Common myeloid progenitor, CD34-positive (primary cell): ENCODE measurements at regions not wholly inside any gene's neighbourhood (a gene's known extent, or its start where the extent isn't known, plus 50 kb on each side); places are given as distances from the start of the nearest gene placed in this dataset.

ENCODE experiments used
- CTCF ChIA-PET: fragments of 350-600 bp; sonication (Branson Sonifier 250); formaldehyde crosslinking; loops from one replicate; lab custom pipeline; 2021; ENCODE audit warnings: antibody characterized with exemption; lab: Charles Lee
- POLR2A ChIA-PET: fragments of 350-600 bp; sonication (Branson Sonifier 250); formaldehyde crosslinking; loops from one replicate; lab custom pipeline; 2021; ENCODE audit warnings: antibody characterized with exemption; lab: Charles Lee
- DNase-seq, 3 donors: peaks; one replicate each; pipeline versions ENCODE4 v3.0.0 to v3.0.0-alpha.2; 2013
- H3K27ac ChIP-seq, 2 experiments: 1 replicate in 1 of 2; 2 replicates in 1 of 2; pipeline ENCODE4 v1.7.0; 2013; ENCODE audit warnings: inconsistent platforms in 2 of 2, low read length in 2 of 2, mild to moderate bottlenecking in 2 of 2, low read depth in 1 of 2, moderate library complexity in 1 of 2; ENCODE audit not compliant: severe bottlenecking in 2 of 2, insufficient read depth in 1 of 2, poor library complexity in 1 of 2
- H3K27me3 ChIP-seq, 5 experiments: replicated peaks in 2 of 5; 1 replicate in 3 of 5; 2 replicates in 2 of 5; pipeline versions ENCODE4 v1.6.1 to v1.7.0; 2013; ENCODE audit warnings: low read length in 4 of 5, mild to moderate bottlenecking in 2 of 5, moderate library complexity in 2 of 5, inconsistent platforms in 1 of 5; ENCODE audit not compliant: insufficient read depth in 5 of 5, control insufficient read depth in 4 of 5
- H3K36me3 ChIP-seq, 4 experiments: 1 replicate in 2 of 4; 2 replicates in 2 of 4; pipeline versions ENCODE4 v1.6.1 to v1.7.0; 2013; ENCODE audit warnings: low read length in 3 of 4, control low read depth in 1 of 4, mild to moderate bottlenecking in 1 of 4; ENCODE audit not compliant: control insufficient read depth in 4 of 4, insufficient read depth in 4 of 4
- H3K4me1 ChIP-seq, 4 experiments: 1 replicate in 3 of 4; 2 replicates in 1 of 4; pipeline versions ENCODE4 v1.6.1 to v1.7.1; 2013; ENCODE audit warnings: low read length in 3 of 4, mild to moderate bottlenecking in 3 of 4, control low read depth in 1 of 4, inconsistent platforms in 1 of 4, moderate library complexity in 1 of 4; ENCODE audit not compliant: control insufficient read depth in 4 of 4, insufficient read depth in 4 of 4; ENCODE audit errors: control extremely low read depth in 1 of 4
- H3K4me3 ChIP-seq, 7 experiments: 1 replicate in 4 of 7; 2 replicates in 3 of 7; pipeline versions ENCODE4 v1.5.1 to v1.7.0; 2013; ENCODE audit warnings: mild to moderate bottlenecking in 7 of 7, low read length in 6 of 7, moderate library complexity in 6 of 7, inconsistent platforms in 2 of 7, low read depth in 2 of 7, control low read depth in 1 of 7; ENCODE audit not compliant: insufficient read depth in 4 of 7, control insufficient read depth in 1 of 7; ENCODE audit errors: extremely low read depth in 1 of 7
- H3K9me3 ChIP-seq, 5 experiments: 1 replicate in 4 of 5; 2 replicates in 1 of 5; pipeline versions ENCODE4 v1.6.1 to v1.7.1; 2013; ENCODE audit warnings: low read length in 4 of 5, mild to moderate bottlenecking in 2 of 5, inconsistent platforms in 1 of 5, low read depth in 1 of 5, moderate library complexity in 1 of 5; ENCODE audit not compliant: control insufficient read depth in 4 of 5, insufficient read depth in 2 of 5; ENCODE audit errors: control extremely low read depth in 1 of 5
- WGBS: methylation state at CpG from one replicate; pipeline ENCODE4 v1.1.5; 2013; ENCODE audit not compliant: insufficient coverage; 5-methylcytosine and 5-hydroxymethylcytosine counted together

DNA sequence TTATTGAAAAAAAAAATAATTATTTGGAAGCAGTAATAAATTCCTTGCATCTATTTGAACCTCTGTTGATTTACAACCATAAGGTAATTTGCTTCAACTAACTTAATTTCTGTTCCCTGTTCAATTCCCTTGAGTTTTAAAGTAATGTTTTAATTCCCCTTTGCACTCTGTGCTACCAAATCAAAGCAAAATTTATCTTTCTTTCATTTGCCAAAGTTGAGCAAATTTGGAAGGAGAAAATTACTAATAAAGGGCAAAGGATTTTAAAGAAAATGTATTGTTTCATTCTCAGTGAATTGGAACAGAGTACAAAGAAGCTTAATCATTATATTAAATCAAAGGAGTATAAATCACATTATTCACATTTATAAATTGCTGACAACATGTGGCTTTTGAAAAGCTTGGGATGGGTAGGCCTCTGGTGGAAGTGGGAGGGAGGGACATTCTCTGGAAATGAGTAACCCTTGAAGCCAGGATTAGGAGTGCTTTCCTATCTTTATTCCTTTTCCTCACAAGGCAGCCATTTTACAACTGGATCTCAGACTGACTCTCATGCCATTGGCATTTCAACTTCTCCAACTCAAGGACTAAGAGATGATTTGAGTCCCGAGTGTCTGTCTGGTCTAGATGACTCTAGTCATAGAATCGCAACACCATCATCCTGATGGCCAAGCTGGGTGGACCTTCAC, 331.6 kb upstream of the DUSP10 start:
- H3K36me3 ChIP-seq = no peaks in the 10 kb centered on the region
- H3K4me3 ChIP-seq = no peak overlapping the region
- 100% methylated on average over 2 of the region's 2 CpGs for WGBS
- ChIA-PET POLR2A (no interaction called here), CTCF (no interaction called here)
- H3K9me3 ChIP-seq = no peaks in the 10 kb centered on the region
- H3K27me3 ChIP-seq = no peaks in the 10 kb centered on the region
- DNase-seq = no peak
- H3K27ac ChIP-seq = no peak overlapping the region
- peaks cover 0 to 10% (median 4%) of the 10 kb centered on the region in 4 experiments for H3K4me1 ChIP-seq

DNA sequence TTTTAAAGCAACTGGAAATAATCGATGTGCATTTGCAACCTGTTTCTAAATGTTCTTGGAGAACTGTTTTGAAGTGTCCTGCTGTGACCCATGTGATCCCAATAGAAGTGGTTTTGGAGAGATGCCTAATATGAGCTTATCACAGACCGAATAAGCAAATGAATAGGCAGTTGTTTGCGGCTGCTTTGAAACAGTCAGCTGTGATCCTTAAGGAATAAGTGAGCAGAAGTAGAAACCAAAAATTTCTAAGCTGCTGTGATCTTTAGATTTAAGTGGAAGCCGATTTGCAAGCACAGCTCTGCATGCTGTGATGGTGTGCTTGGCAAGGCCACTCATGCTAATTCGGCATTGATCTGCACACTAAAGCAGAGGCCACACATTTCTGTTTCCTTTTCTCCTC, 329.5 kb upstream of the DUSP10 start:
- H3K27me3 ChIP-seq = no peaks in the 10 kb centered on the region
- no peak overlapping the region for H3K4me3 ChIP-seq
- H3K36me3 ChIP-seq = no peaks in the 10 kb centered on the region
- peaks cover 0 to 3% (median 0%) of the 10 kb centered on the region in 5 experiments for H3K9me3 ChIP-seq
- CTCF ChIA-PET = interaction anchor here (0.6 to 1.0 kb wide), 3 partner anchors 9 to 407 kb away, joined by 3 to 4 read pairs (median 3); no protein-coding TSS in a partner anchor
- H3K4me1 ChIP-seq = peaks cover 0 to 14% (median 4%) of the 10 kb centered on the region in 4 experiments
- WGBS = 84% methylated on average over 5 of the region's 5 CpGs
- DNase-seq = no peak
- POLR2A ChIA-PET = interaction anchor here (0.8 kb wide), 1 partner anchor 193 kb away, joined by 3 read pairs; no protein-coding TSS in a partner anchor
- no peak overlapping the region for H3K27ac ChIP-seq

DNA sequence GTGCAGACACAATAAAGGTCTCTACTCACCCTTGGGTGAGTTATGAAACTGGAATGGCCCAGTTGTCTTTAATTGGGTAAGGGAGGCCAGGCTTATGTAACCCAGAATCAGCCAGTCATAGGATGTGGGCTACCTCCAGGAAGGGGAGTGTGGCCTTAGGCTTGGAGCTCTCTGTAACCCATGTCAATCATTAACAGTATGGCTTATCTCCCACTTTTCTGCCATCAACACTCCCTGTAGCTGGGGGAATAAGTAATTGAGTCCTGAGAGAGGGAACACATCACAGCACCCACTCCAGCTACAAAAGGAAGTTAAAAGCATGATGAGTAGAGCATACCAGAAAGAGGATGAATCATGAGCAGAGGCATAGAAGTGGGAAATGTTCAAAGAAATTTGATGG, 327.0 kb upstream of the DUSP10 start:
- POLR2A ChIA-PET = no interaction called here
- peaks cover 0 to 20% (median 2%) of the 10 kb centered on the region in 5 experiments for H3K9me3 ChIP-seq
- no peaks in the 10 kb centered on the region for H3K36me3 ChIP-seq
- H3K4me1 ChIP-seq = peaks cover 0 to 14% (median 4%) of the 10 kb centered on the region in 4 experiments
- H3K4me3 ChIP-seq = no peak overlapping the region
- CTCF ChIA-PET = no interaction called here
- H3K27me3 ChIP-seq = no peaks in the 10 kb centered on the region
- no peak overlapping the region for H3K27ac ChIP-seq
- DNase-seq = peak in 2 of 3 donors; percentile 49 to 57

DNA sequence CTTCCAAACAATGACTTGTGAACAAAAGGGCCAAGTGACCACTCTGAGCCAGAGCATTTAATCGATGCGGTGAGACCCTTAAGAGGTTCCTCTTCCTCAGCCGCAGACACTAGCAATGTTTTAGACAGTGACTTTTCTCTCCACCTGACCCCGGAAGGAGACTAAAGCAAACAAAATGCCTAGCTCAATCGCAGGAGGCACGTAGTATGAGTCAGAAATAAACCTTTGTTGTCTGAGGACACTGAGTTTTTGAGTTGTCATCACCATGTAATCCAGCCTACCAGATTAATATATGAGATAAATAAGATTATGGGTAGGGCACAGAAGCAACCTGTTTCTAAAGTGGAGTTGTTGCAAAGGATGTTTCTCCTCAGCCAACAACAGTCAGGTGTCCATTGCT, 326.2 kb upstream of the DUSP10 start:
- no peaks in the 10 kb centered on the region for H3K27me3 ChIP-seq
- H3K4me3 ChIP-seq = no peak overlapping the region
- H3K27ac ChIP-seq = no peak overlapping the region
- peaks cover 0 to 14% (median 4%) of the 10 kb centered on the region in 4 experiments for H3K4me1 ChIP-seq
- ChIA-PET POLR2A (no interaction called here), CTCF (no interaction called here)
- no peaks in the 10 kb centered on the region for H3K36me3 ChIP-seq
- no peak for DNase-seq
- peaks cover 0 to 23% (median 2%) of the 10 kb centered on the region in 5 experiments for H3K9me3 ChIP-seq
- 97% methylated on average over 3 of the region's 6 CpGs for WGBS

DNA sequence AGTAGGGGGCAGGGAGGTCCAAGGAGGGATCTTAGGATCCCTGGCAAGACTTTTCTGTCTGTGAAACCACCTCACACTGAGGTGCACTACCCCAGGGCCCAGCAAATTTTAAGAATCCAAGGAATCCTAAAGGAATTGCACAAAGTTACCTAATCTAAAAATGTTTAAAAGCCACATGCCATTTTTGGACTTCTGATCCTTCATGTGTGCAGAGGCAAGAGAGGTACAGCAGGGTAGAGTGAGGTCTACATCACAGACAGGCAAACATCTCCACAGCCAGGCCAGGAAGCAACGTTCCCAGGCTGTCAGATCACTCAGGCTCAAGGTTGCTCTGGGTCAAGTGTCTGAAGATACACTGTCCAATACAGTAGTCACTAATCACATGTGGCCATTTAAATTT, 324.6 kb upstream of the DUSP10 start:
- H3K4me1 ChIP-seq = peaks cover 0 to 14% (median 4%) of the 10 kb centered on the region in 4 experiments
- H3K4me3 ChIP-seq = no peak overlapping the region
- ChIA-PET CTCF (no interaction called here), POLR2A (no interaction called here)
- peaks cover 0 to 23% (median 2%) of the 10 kb centered on the region in 5 experiments for H3K9me3 ChIP-seq
- H3K27ac ChIP-seq = no peak overlapping the region
- DNase-seq = no peak
- H3K27me3 ChIP-seq = no peaks in the 10 kb centered on the region
- WGBS = no CpG with 5 or more reads among the region's 1 CpG
- no peaks in the 10 kb centered on the region for H3K36me3 ChIP-seq

DNA sequence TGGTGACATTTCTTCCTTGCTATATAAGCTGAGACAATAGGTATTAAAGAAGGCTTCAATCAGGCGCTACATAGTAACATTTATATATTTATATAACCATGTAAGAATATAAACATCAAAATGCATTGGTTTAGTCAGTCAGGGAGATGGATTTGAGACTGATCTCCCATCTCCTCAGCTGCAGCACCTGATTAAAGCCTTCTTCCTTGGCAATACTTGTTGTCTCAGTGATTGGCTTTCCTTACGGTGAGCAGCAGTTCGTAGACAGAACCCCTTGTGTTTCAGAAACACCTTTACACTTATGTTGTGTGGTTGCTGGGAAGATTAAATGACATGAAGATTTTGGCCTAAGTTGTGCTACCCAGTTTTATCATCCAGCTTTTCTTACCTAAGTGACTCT, 323.3 kb upstream of the DUSP10 start:
- CTCF ChIA-PET = no interaction called here
- no peaks in the 10 kb centered on the region for H3K36me3 ChIP-seq
- no peaks in the 10 kb centered on the region for H3K27me3 ChIP-seq
- POLR2A ChIA-PET = no interaction called here
- H3K27ac ChIP-seq = no peak overlapping the region
- peaks cover 0 to 14% (median 4%) of the 10 kb centered on the region in 4 experiments for H3K4me1 ChIP-seq
- no peak overlapping the region for H3K4me3 ChIP-seq
- peaks cover 0 to 23% (median 2%) of the 10 kb centered on the region in 5 experiments for H3K9me3 ChIP-seq
- WGBS = no CpG with 5 or more reads among the region's 3 CpGs
- no peak for DNase-seq

DNA sequence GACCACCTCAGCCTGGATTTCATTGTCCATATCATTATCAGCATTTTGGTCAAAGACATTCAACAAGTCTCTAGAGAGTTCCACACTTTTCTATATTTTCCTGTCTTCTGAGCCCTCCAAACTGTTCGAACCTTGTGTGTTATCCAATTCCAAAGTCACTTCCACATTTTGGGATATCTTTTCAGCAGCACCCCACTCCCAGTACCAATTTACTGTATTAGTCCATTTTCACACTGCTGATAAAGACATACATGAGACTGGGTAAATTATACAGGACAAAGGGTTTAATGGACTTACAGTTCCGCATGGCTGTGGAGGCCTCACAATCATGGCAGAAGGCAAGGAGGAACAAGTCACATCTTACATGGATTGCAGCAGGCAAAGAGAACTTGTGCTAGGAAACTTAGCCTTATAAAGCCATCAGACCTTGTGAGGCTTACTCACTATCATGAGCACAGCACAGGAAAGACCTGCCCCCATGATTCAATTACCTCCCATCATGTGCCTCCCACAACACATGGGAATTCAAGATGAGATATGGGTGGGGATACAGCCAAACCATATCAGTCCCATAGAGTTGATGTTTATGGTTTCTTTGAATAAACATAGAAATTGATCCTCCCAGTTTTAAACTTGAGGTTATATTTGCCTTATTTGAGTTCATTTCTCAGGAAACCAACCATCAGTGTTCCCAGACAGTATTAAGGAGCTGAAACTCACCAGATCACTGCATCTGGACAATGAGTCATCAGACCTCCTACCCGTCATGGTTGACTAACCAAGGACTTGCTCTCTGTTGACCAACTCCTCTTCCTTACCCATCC, 322.7 kb upstream of the DUSP10 start:
- Histone ChIP-seq H3K27ac (no peak overlapping the region), H3K4me3 (no peak overlapping the region), H3K4me1 (peaks cover 0 to 14% (median 4%) of the 10 kb centered on the region in 4 experiments), H3K9me3 (peaks cover 0 to 23% (median 2%) of the 10 kb centered on the region in 5 experiments), H3K36me3 (no peaks in the 10 kb centered on the region), H3K27me3 (no peaks in the 10 kb centered on the region)
- DNase-seq = no peak
- 100% methylated on average over 2 of the region's 3 CpGs for WGBS
- POLR2A ChIA-PET = no interaction called here
- CTCF ChIA-PET = no interaction called here
